Brain pericyte (primary cell): ENCODE measurements at regions not wholly inside any gene's neighbourhood (a gene's known extent, or its start where the extent isn't known, plus 50 kb on each side); places are given as distances from the start of the nearest gene placed in this dataset.
A peak's percentile ranks its signal among the peaks of the same experiment; 100 is the strongest.
"Not testable (repeated sequence)": the region's sequence is repeated elsewhere in the genome, so short reads cannot be mapped to it uniquely, and the experiment has no call there.

ENCODE experiments used
- DNase-seq: peaks from one replicate; pipeline ENCODE4 v3.0.0-alpha.2; 2012; ENCODE audit warnings: low read depth, low spot score

- DNase-seq = not testable (repeated sequence)
These were observed 1057.5 kb upstream of the USP9Y start for GRCh38 chrY:11643549-11643948.

GRCh38 chrY:11668221-11668620 lies 1032.8 kb upstream of the USP9Y start:
- DNase-seq = peak; percentile 5
